ENCODE measurements at regions not wholly inside any gene's neighbourhood (a gene's known extent, or its start where the extent isn't known, plus 50 kb on each side); places are given as distances from the start of the nearest gene placed in this dataset.
"Not testable (repeated sequence)": the region's sequence is repeated elsewhere in the genome, so short reads cannot be mapped to it uniquely, and the experiment has no call there.

GRCh38 chr11:98625526-98625925 lies 395.2 kb upstream of the CNTN5 start:
- no peak for DNase-seq (ENCODE audit: low spot score)

- no peak for DNase-seq (ENCODE audit: low spot score)
Observed at GRCh38 chr11:98630736-98631135, 390.0 kb upstream of the CNTN5 start.

- DNase-seq (ENCODE audit: low spot score), result no peak
Observed at GRCh38 chr11:98657711-98658110, 363.0 kb upstream of the CNTN5 start.

GRCh38 chr11:98659431-98659830 lies 361.3 kb upstream of the CNTN5 start:
- peak; percentile 4 for DNase-seq (ENCODE audit: low spot score)

- no peak for DNase-seq (ENCODE audit: low spot score)
Observed at GRCh38 chr11:98674390-98674789, 346.4 kb upstream of the CNTN5 start.

GRCh38 chr11:98679673-98680072 lies 341.1 kb upstream of the CNTN5 start:
- no peak for DNase-seq (ENCODE audit: low spot score)

- DNase-seq (ENCODE audit: low spot score), result no peak
Observed at GRCh38 chr11:98701541-98701940, 319.2 kb upstream of the CNTN5 start.

- peak; percentile 40 for DNase-seq (ENCODE audit: low spot score)
Observed at GRCh38 chr11:98703779-98704556, 316.8 kb upstream of the CNTN5 start.

GRCh38 chr11:98710026-98710425 lies 310.7 kb upstream of the CNTN5 start:
- DNase-seq (ENCODE audit: low spot score), result no peak

GRCh38 chr11:98710986-98711385 lies 309.8 kb upstream of the CNTN5 start:
- DNase-seq (ENCODE audit: low spot score), result no peak

- no peak for DNase-seq (ENCODE audit: low spot score)
Observed at GRCh38 chr11:98720951-98721350, 299.8 kb upstream of the CNTN5 start.

- DNase-seq (ENCODE audit: low spot score), result no peak
Observed at GRCh38 chr11:98725471-98725870, 295.3 kb upstream of the CNTN5 start.

- DNase-seq (ENCODE audit: low spot score), result no peak
Observed at GRCh38 chr11:98728421-98728820, 292.3 kb upstream of the CNTN5 start.

GRCh38 chr11:98729118-98729517 lies 291.6 kb upstream of the CNTN5 start:
- DNase-seq (ENCODE audit: low spot score), result no peak

GRCh38 chr11:98732947-98733346 lies 287.8 kb upstream of the CNTN5 start:
- no peak for DNase-seq (ENCODE audit: low spot score)

GRCh38 chr11:98733378-98733777 lies 287.4 kb upstream of the CNTN5 start:
- peak; percentile 8 for DNase-seq (ENCODE audit: low spot score)

- DNase-seq (ENCODE audit: low spot score), result no peak
Observed at GRCh38 chr11:98734686-98735085, 286.1 kb upstream of the CNTN5 start.

- DNase-seq (ENCODE audit: low spot score), result no peak
Observed at GRCh38 chr11:98736833-98737232, 283.9 kb upstream of the CNTN5 start.

- peak; percentile 97 for DNase-seq (ENCODE audit: low spot score)
Observed at GRCh38 chr11:98740321-98740720, 280.4 kb upstream of the CNTN5 start.

GRCh38 chr11:98763446-98763845 lies 257.3 kb upstream of the CNTN5 start:
- not testable (repeated sequence) for DNase-seq (ENCODE audit: low spot score)

GRCh38 chr11:98766903-98767302 lies 253.8 kb upstream of the CNTN5 start:
- no peak for DNase-seq (ENCODE audit: low spot score)

GRCh38 chr11:98770046-98770445 lies 250.7 kb upstream of the CNTN5 start:
- DNase-seq (ENCODE audit: low spot score), result not testable (repeated sequence)

- DNase-seq (ENCODE audit: low spot score), result no peak
Observed at GRCh38 chr11:98771791-98772190, 249.0 kb upstream of the CNTN5 start.

GRCh38 chr11:98772893-98773292 lies 247.9 kb upstream of the CNTN5 start:
- DNase-seq (ENCODE audit: low spot score), result no peak

Data from umbilical cord (tissue), 1 donor.